Mesodermal cell (in vitro differentiated cells): ENCODE measurements at regions not wholly inside any gene's neighbourhood (a gene's known extent, or its start where the extent isn't known, plus 50 kb on each side); places are given as distances from the start of the nearest gene placed in this dataset.

Experiments
- H3K27ac ChIP-seq: 2 replicates; pipeline ENCODE4 v1.7.0; 2013; ENCODE audit warnings: mild to moderate bottlenecking, low read depth, low read length, moderate library complexity; ENCODE audit not compliant: severe bottlenecking
- H3K36me3 ChIP-seq: 2 replicates; pipeline ENCODE4 v1.7.1; 2013; ENCODE audit warnings: mild to moderate bottlenecking, low read length, moderate library complexity; ENCODE audit not compliant: control insufficient read depth, insufficient read depth
- H3K4me1 ChIP-seq: one replicate; pipeline ENCODE4 v1.7.1; 2013; ENCODE audit warnings: mild to moderate bottlenecking, low read length; ENCODE audit not compliant: insufficient read depth, control insufficient read depth, poor library complexity, severe bottlenecking
- H3K4me3 ChIP-seq: 2 replicates; pipeline ENCODE4 v1.7.0; 2013; ENCODE audit warnings: low read length, control low read depth, mild to moderate bottlenecking; ENCODE audit not compliant: insufficient read depth, poor library complexity, severe bottlenecking; ENCODE audit errors: extremely low read depth
- H3K9me3 ChIP-seq: 2 replicates; pipeline ENCODE4 v1.7.1; 2013; ENCODE audit warnings: mild to moderate bottlenecking, low read length, moderate library complexity; ENCODE audit not compliant: control insufficient read depth
- WGBS, 2 experiments: methylation state at CpG; one replicate each; pipeline ENCODE4 v1.1.5; 2013; ENCODE audit warnings: missing lambda C conversion rate in 2 of 2; ENCODE audit not compliant: insufficient coverage in 2 of 2; 5-methylcytosine and 5-hydroxymethylcytosine counted together

GRCh38 chr1:101697072-101697471, 299.7 kb downstream of the OLFM3 start:
- Histone ChIP-seq H3K27ac (no peak overlapping the region), H3K4me1 (no peaks in the 10 kb centered on the region), H3K36me3 (no peaks in the 10 kb centered on the region), H3K4me3 (no peak overlapping the region), H3K9me3 (no peaks in the 10 kb centered on the region)
- no CpG with 5 or more reads among the region's 1 CpG for WGBS, 2 experiments

- no peak overlapping the region for H3K4me3 ChIP-seq
- no peaks in the 10 kb centered on the region for H3K9me3 ChIP-seq
- H3K27ac ChIP-seq: no peak overlapping the region
- no peaks in the 10 kb centered on the region for H3K36me3 ChIP-seq
- 78 to 91% methylated on average over 1 of the region's 1 CpG for WGBS, 2 experiments
- no peaks in the 10 kb centered on the region for H3K4me1 ChIP-seq
Measured at GRCh38 chr1:101698681-101699080, 298.0 kb downstream of the OLFM3 start.

GRCh38 chr1:101704895-101705294, 291.8 kb downstream of the OLFM3 start:
- no peaks in the 10 kb centered on the region for H3K9me3 ChIP-seq
- H3K4me3 ChIP-seq: no peak overlapping the region
- no peaks in the 10 kb centered on the region for H3K36me3 ChIP-seq
- H3K27ac ChIP-seq: no peak overlapping the region
- H3K4me1 ChIP-seq: no peaks in the 10 kb centered on the region

GRCh38 chr1:101706366-101706765, 290.4 kb downstream of the OLFM3 start:
- H3K4me1 ChIP-seq: no peaks in the 10 kb centered on the region
- no peaks in the 10 kb centered on the region for H3K9me3 ChIP-seq
- H3K27ac ChIP-seq: no peak overlapping the region
- no peaks in the 10 kb centered on the region for H3K36me3 ChIP-seq
- no peak overlapping the region for H3K4me3 ChIP-seq

GRCh38 chr1:101709721-101710120, 287.0 kb downstream of the OLFM3 start:
- H3K4me1 ChIP-seq: no peaks in the 10 kb centered on the region
- H3K27ac ChIP-seq: no peak overlapping the region
- H3K4me3 ChIP-seq: no peak overlapping the region

GRCh38 chr1:101713760-101714159, 283.0 kb downstream of the OLFM3 start:
- WGBS, 2 experiments: no CpG with 5 or more reads among the region's 1 CpG
- H3K4me3 ChIP-seq: no peak overlapping the region

More at GRCh38 chr1:101709721-101710120, 287.0 kb downstream of the OLFM3 start:
- no peaks in the 10 kb centered on the region for H3K9me3 ChIP-seq
- H3K36me3 ChIP-seq: no peaks in the 10 kb centered on the region

GRCh38 chr1:101723415-101723814, 273.3 kb downstream of the OLFM3 start:
- Histone ChIP-seq H3K27ac (no peak overlapping the region), H3K4me1 (no peaks in the 10 kb centered on the region), H3K36me3 (no peaks in the 10 kb centered on the region), H3K9me3 (no peaks in the 10 kb centered on the region), H3K4me3 (no peak overlapping the region)
- WGBS, 2 experiments: 95% methylated on average over 3 of the region's 4 CpGs; no CpG with 5 or more reads in 1 of the 2 experiments

More at GRCh38 chr1:101713760-101714159, 283.0 kb downstream of the OLFM3 start:
- Histone ChIP-seq H3K4me1 (no peaks in the 10 kb centered on the region), H3K36me3 (no peaks in the 10 kb centered on the region), H3K27ac (no peak overlapping the region), H3K9me3 (no peaks in the 10 kb centered on the region)

- Histone ChIP-seq H3K4me3 (no peak overlapping the region), H3K4me1 (no peaks in the 10 kb centered on the region), H3K9me3 (no peaks in the 10 kb centered on the region), H3K27ac (no peak overlapping the region), H3K36me3 (no peaks in the 10 kb centered on the region)
- 86 to 97% methylated on average over 3 of the region's 5 CpGs for WGBS, 2 experiments
Measured at GRCh38 chr1:101728029-101728428, 268.7 kb downstream of the OLFM3 start.

- Histone ChIP-seq H3K36me3 (no peaks in the 10 kb centered on the region), H3K4me1 (no peaks in the 10 kb centered on the region), H3K27ac (no peak overlapping the region), H3K4me3 (no peak overlapping the region), H3K9me3 (no peaks in the 10 kb centered on the region)
- WGBS, 2 experiments: no CpG with 5 or more reads among the region's 2 CpGs
Measured at GRCh38 chr1:101730559-101730958, 266.2 kb downstream of the OLFM3 start.

GRCh38 chr1:101732261-101732660, 264.5 kb downstream of the OLFM3 start:
- Histone ChIP-seq H3K4me1 (no peaks in the 10 kb centered on the region), H3K9me3 (no peaks in the 10 kb centered on the region), H3K36me3 (no peaks in the 10 kb centered on the region), H3K27ac (no peak overlapping the region), H3K4me3 (no peak overlapping the region)
- whole genome bisulfite sequencing, 2 experiments: 86 to 92% methylated on average over 2 of the region's 2 CpGs

GRCh38 chr1:101733340-101733739, 263.4 kb downstream of the OLFM3 start:
- Histone ChIP-seq H3K4me3 (no peak overlapping the region), H3K36me3 (no peaks in the 10 kb centered on the region), H3K27ac (no peak overlapping the region), H3K9me3 (no peaks in the 10 kb centered on the region), H3K4me1 (no peaks in the 10 kb centered on the region)

GRCh38 chr1:101738475-101738874, 258.3 kb downstream of the OLFM3 start:
- Histone ChIP-seq H3K4me1 (no peaks in the 10 kb centered on the region), H3K27ac (no peak overlapping the region), H3K36me3 (no peaks in the 10 kb centered on the region), H3K4me3 (no peak overlapping the region), H3K9me3 (no peaks in the 10 kb centered on the region)
- no CpG with 5 or more reads among the region's 1 CpG for WGBS, 2 experiments
